ENCODE measurements at regions not wholly inside any gene's neighbourhood (a gene's known extent, or its start where the extent isn't known, plus 50 kb on each side); places are given as distances from the start of the nearest gene placed in this dataset.

- Histone ChIP-seq H3K9ac (no peak overlapping the region), H3K27me3 (ENCODE audit: control insufficient read depth, insufficient read depth, low read length) (no peaks in the 10 kb centered on the region), H3K4me3 (ENCODE audit: low read depth, low read length) (no peak overlapping the region), H3K79me2 (no peaks in the 10 kb centered on the region), H3K36me3 (ENCODE audit: control insufficient read depth, insufficient read depth, low read length) (no peaks in the 10 kb centered on the region), H3K27ac (no peak overlapping the region), H3K4me1 (no peaks in the 10 kb centered on the region), H3K4me2 (ENCODE audit: low read length) (no peak overlapping the region), H3K9me3 (ENCODE audit: control insufficient read depth, low read length) (no peaks in the 10 kb centered on the region), H2AFZ (no peak overlapping the region)
- TF ChIP-seq, protein P1, sequence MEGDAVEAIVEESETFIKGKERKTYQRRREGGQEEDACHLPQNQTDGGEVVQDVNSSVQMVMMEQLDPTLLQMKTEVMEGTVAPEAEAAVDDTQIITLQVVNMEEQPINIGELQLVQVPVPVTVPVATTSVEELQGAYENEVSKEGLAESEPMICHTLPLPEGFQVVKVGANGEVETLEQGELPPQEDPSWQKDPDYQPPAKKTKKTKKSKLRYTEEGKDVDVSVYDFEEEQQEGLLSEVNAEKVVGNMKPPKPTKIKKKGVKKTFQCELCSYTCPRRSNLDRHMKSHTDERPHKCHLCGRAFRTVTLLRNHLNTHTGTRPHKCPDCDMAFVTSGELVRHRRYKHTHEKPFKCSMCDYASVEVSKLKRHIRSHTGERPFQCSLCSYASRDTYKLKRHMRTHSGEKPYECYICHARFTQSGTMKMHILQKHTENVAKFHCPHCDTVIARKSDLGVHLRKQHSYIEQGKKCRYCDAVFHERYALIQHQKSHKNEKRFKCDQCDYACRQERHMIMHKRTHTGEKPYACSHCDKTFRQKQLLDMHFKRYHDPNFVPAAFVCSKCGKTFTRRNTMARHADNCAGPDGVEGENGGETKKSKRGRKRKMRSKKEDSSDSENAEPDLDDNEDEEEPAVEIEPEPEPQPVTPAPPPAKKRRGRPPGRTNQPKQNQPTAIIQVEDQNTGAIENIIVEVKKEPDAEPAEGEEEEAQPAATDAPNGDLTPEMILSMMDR (IDR thresholded peaks at IDR 0.05), result no peak
Measured at GRCh38 chr15:69727121-69727924, 274.7 kb downstream of the RPLP1 start.

DNA sequence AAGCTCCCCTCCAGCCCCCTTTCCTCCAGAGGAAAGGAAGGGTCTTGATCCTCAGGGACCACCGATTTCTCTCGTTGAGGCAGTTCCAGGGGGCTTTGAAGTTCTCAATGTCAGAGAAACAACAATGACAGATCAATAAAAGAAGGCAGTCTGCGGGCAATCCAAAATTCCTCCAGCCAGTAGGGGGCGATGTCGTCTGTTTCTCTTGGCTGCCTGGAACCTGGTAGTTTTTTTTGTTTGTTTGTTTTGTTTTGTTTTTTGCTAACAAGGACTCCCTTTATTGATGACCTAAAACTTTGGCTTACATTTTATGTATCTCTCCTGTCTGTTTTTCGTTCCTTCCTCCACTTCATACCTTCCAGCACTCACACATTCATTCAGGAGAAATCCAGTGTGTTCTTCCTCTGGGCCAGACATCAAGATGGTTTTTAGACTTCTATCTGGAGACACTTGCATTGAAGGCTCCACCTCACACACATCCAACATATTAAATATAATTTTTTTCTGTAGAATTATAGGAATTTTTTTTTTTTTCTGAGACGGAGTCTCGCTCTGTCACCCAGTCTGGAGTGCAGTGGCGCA lies 276.6 kb downstream of the RPLP1 start:
- H3K27ac ChIP-seq, result no peak overlapping the region
- no peaks in the 10 kb centered on the region for H3K4me1 ChIP-seq
- no peak overlapping the region for H3K4me3 ChIP-seq (ENCODE audit: low read depth, low read length)
- no peaks in the 10 kb centered on the region for H3K79me2 ChIP-seq
- no peak overlapping the region for H3K9ac ChIP-seq
- no peak overlapping the region for H3K4me2 ChIP-seq (ENCODE audit: low read length)
- no peaks in the 10 kb centered on the region for H3K27me3 ChIP-seq (ENCODE audit: control insufficient read depth, insufficient read depth, low read length)
- TF ChIP-seq, protein P1 (IDR thresholded peaks at IDR 0.05), result peak; percentile 42
- H3K36me3 ChIP-seq (ENCODE audit: control insufficient read depth, insufficient read depth, low read length), result no peaks in the 10 kb centered on the region
- no peaks in the 10 kb centered on the region for H3K9me3 ChIP-seq (ENCODE audit: control insufficient read depth, low read length)
- no peak overlapping the region for H2AFZ ChIP-seq

- Histone ChIP-seq H3K9ac (no peak overlapping the region), H3K79me2 (no peaks in the 10 kb centered on the region), H2AFZ (no peak overlapping the region), H3K27me3 (ENCODE audit: control insufficient read depth, insufficient read depth, low read length) (no peaks in the 10 kb centered on the region), H3K27ac (no peak overlapping the region), H3K9me3 (ENCODE audit: control insufficient read depth, low read length) (no peaks in the 10 kb centered on the region), H3K4me3 (ENCODE audit: low read depth, low read length) (no peak overlapping the region), H3K36me3 (ENCODE audit: control insufficient read depth, insufficient read depth, low read length) (no peaks in the 10 kb centered on the region), H3K4me2 (ENCODE audit: low read length) (no peak overlapping the region), H3K4me1 (no peaks in the 10 kb centered on the region)
- TF ChIP-seq, protein P1 (IDR thresholded peaks at IDR 0.05), result no peak
Measured at GRCh38 chr15:69730281-69731080, 277.9 kb downstream of the RPLP1 start.

- no peak overlapping the region for H3K4me2 ChIP-seq (ENCODE audit: low read length)
- no peaks in the 10 kb centered on the region for H3K79me2 ChIP-seq
- no peaks in the 10 kb centered on the region for H3K4me1 ChIP-seq
- H3K4me3 ChIP-seq (ENCODE audit: low read depth, low read length), result no peak overlapping the region
- H3K9ac ChIP-seq, result no peak overlapping the region
- no peak overlapping the region for H3K27ac ChIP-seq
- no peaks in the 10 kb centered on the region for H3K9me3 ChIP-seq (ENCODE audit: control insufficient read depth, low read length)
- TF ChIP-seq, protein P1 (IDR thresholded peaks at IDR 0.05), result no peak
- H2AFZ ChIP-seq, result no peak overlapping the region
- no peaks in the 10 kb centered on the region for H3K27me3 ChIP-seq (ENCODE audit: control insufficient read depth, insufficient read depth, low read length)
- no peaks in the 10 kb centered on the region for H3K36me3 ChIP-seq (ENCODE audit: control insufficient read depth, insufficient read depth, low read length)
Measured at GRCh38 chr15:69731081-69731330, 278.4 kb downstream of the RPLP1 start.
